MM.1S (cell line): ENCODE measurements at regions not wholly inside any gene's neighbourhood (a gene's known extent, or its start where the extent isn't known, plus 50 kb on each side); places are given as distances from the start of the nearest gene placed in this dataset.
"Not testable (repeated sequence)": the region's sequence is repeated elsewhere in the genome, so short reads cannot be mapped to it uniquely, and the experiment has no call there.

Source experiments
- CTCF ChIP-seq: fragments of 300-600 bp; sonication (generic); IDR thresholded peaks from 2 replicates; pipeline ENCODE4 v1.5.1; 2016; ENCODE audit warnings: antibody characterized with exemption, low read length, mixed read lengths
- EZH2 ChIP-seq: fragments of 300-600 bp; sonication (generic); optimal IDR thresholded peaks from 2 replicates; pipeline ENCODE3; 2017; ENCODE audit warnings: low read depth, mild to moderate bottlenecking, antibody characterized with exemption, low read length, mixed read lengths
- EZH2phosphoT487 ChIP-seq: fragments of 300-600 bp; sonication (generic); IDR thresholded peaks from 2 replicates; pipeline ENCODE4 v1.6.1; 2018; ENCODE audit warnings: antibody characterized with exemption, low read length

DNA sequence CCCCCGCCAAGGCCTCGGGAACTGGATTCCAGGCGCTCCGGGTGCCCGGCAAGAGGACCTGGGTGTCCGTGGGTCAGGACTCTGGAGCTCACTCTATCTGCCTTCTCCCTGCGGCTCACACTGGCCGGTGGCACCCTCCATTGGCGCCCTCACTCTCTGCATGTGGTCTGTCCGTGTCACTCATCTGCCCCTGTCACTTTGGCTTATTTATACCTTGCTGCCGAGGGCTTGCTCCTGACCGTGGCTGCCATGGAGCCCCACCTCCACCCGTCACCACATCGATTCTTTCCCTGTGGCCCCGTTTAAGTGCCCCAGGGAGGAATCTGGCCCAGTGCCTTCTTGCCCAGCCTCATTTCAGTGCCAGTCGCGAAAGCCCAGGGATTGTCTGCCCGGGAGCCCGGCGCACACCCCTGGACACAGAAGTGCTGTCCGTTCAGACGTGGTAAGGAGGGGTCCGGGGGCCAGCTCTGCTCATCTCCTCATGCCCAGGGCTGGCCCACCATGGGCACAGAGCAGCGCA, 113.5 kb downstream of the NPIPB11 start:
- TF ChIP-seq CTCF, EZH2, EZH2phosphoT487: not testable (repeated sequence)
